Left lung (tissue), 4 donors: ENCODE measurements at regions not wholly inside any gene's neighbourhood (a gene's known extent, or its start where the extent isn't known, plus 50 kb on each side); places are given as distances from the start of the nearest gene placed in this dataset.

Experiments
- ATAC-seq: fragments of 200-7000 bp; cut with Tn5 transposase; one replicate; pipeline ENCODE4 v1.9.1; 2020; ENCODE audit warnings: moderate library complexity
- DNase-seq, 4 donors: peaks; one replicate each; pipeline ENCODE4 v3.0.0-alpha.2; 2013 to 2020
- H3K27ac ChIP-seq, 2 donors: fragments of 200-600 bp; sonication (generic) in 1 of 2; one replicate each; pipeline versions ENCODE4 v1.5.0 to v1.8.0; 2020 to 2021
- H3K27me3 ChIP-seq, 2 donors: fragments of 200-600 bp; sonication (generic) in 1 of 2; one replicate each; pipeline versions ENCODE4 v1.5.0 to v1.8.0; 2020 to 2021
- H3K36me3 ChIP-seq, 2 donors: fragments of 200-600 bp; sonication (generic) in 1 of 2; one replicate each; pipeline versions ENCODE4 v1.5.0 to v1.8.0; 2020 to 2021
- H3K4me1 ChIP-seq, 2 donors: fragments of 200-600 bp; one replicate each; pipeline ENCODE4 v1.8.0; 2021
- H3K4me3 ChIP-seq, 2 donors: fragments of 200-600 bp; sonication (generic) in 1 of 2; one replicate each; pipeline versions ENCODE4 v1.5.0 to v1.8.0; 2020 to 2021; ENCODE audit warnings: mild to moderate bottlenecking in 1 of 2
- H3K9me3 ChIP-seq, 2 donors: fragments of 200-600 bp; sonication (generic) in 1 of 2; one replicate each; pipeline versions ENCODE4 v1.5.0 to v1.8.0; 2020 to 2021
- CTCF ChIP-seq, 2 donors: fragments of 200-600 bp; sonication (generic) in 1 of 2; IDR thresholded peaks; one replicate each; pipeline versions ENCODE4 v1.5.0 to v1.8.0; 2021; ENCODE audit warnings: antibody characterized with exemption in 2 of 2
- intact Hi-C, 2 donors: fragments of 100-400 bp; cut with DNase I; formaldehyde crosslinking; loops; one replicate each; pipeline versions ENCODE4 v1.11.2 to v1.14.2; 2022
- donor health status: DM: no; HTN: yes; CAD: no.
- donor health status: DM: no; HTN: no; CAD: no.

- ATAC-seq (no peak), DNase-seq (no peak)
- Histone ChIP-seq H3K9me3 (no peaks in the 10 kb centered on the region), H3K4me3 (no peak overlapping the region), H3K4me1 (no peaks in the 10 kb centered on the region), H3K27ac (no peak overlapping the region), H3K27me3 (no peaks in the 10 kb centered on the region), H3K36me3 (no peaks in the 10 kb centered on the region)
- intact Hi-C loops = no loop called here
- no peak for TF ChIP-seq CTCF (IDR thresholded peaks at IDR 0.05)
Observed at GRCh38 chr6:169930799-169931198, 179.4 kb downstream of the ERMARD start.

- no peak for ATAC-seq
- TF ChIP-seq CTCF (IDR thresholded peaks at IDR 0.05) = no peak
- Histone ChIP-seq H3K4me3 (no peak overlapping the region), H3K4me1 (no peaks in the 10 kb centered on the region), H3K27ac (no peak overlapping the region), H3K36me3 (no peaks in the 10 kb centered on the region), H3K9me3 (no peaks in the 10 kb centered on the region), H3K27me3 (no peaks in the 10 kb centered on the region)
- intact Hi-C loops = no loop called here
- no peak for DNase-seq
Observed at GRCh38 chr6:169927711-169928110, 176.3 kb downstream of the ERMARD start.

- no peak for ATAC-seq
- no peak for TF ChIP-seq CTCF (IDR thresholded peaks at IDR 0.05)
Observed at GRCh38 chr6:169926617-169927417, 175.4 kb downstream of the ERMARD start.

GRCh38 chr6:169923468-169924464 is 172.3 kb downstream of the ERMARD start:
- no peak overlapping the region for H3K27ac ChIP-seq
- H3K4me3 ChIP-seq = no peak overlapping the region
- peaks cover 0 to 13% of the 10 kb centered on the region in 2 donors for H3K27me3 ChIP-seq
- no peaks in the 10 kb centered on the region for H3K36me3 ChIP-seq
- no peaks in the 10 kb centered on the region for H3K9me3 ChIP-seq
- intact Hi-C loops = no loop called here
- DNase-seq (no peak), ATAC-seq (no peak)
- TF ChIP-seq CTCF (IDR thresholded peaks at IDR 0.05) = no peak
- no peaks in the 10 kb centered on the region for H3K4me1 ChIP-seq

More at GRCh38 chr6:169926617-169927417, 175.4 kb downstream of the ERMARD start:
- Histone ChIP-seq H3K9me3 (no peaks in the 10 kb centered on the region), H3K27ac (no peak overlapping the region), H3K36me3 (no peaks in the 10 kb centered on the region), H3K27me3 (peaks cover 0 to 9% of the 10 kb centered on the region in 2 donors), H3K4me1 (no peaks in the 10 kb centered on the region), H3K4me3 (no peak overlapping the region)
- intact Hi-C loops = no loop called here
- DNase-seq = no peak
